ENCODE measurements at regions not wholly inside any gene's neighbourhood (a gene's known extent, or its start where the extent isn't known, plus 50 kb on each side); places are given as distances from the start of the nearest gene placed in this dataset.
A peak's percentile ranks its signal among the peaks of the same experiment; 100 is the strongest.

GRCh38 chr1:218810306-218810705 lies 363.4 kb upstream of the LYPLAL1 start:
- TF ChIP-seq CTCF (IDR thresholded peaks at IDR 0.05 in 8 of 11, conservative IDR thresholded peaks at IDR 0.05 in 3 of 11) = no peak
- no peak for TF ChIP-seq POLR2A (IDR thresholded peaks at IDR 0.05)
- no peak for TF ChIP-seq POLR2AphosphoS5 (IDR thresholded peaks at IDR 0.05)
- WGBS, 5 donors = 73 to 82% (median 80%) methylated on average over 3 of the region's 3 CpGs
- DNase-seq = no peak

GRCh38 chr1:218811497-218811896 lies 362.2 kb upstream of the LYPLAL1 start:
- no peaks in the 10 kb centered on the region for H3K36me3 ChIP-seq
- TF ChIP-seq POLR2AphosphoS5 (IDR thresholded peaks at IDR 0.05) (no peak), CTCF (IDR thresholded peaks at IDR 0.05 in 8 of 11, conservative IDR thresholded peaks at IDR 0.05 in 3 of 11) (no peak), POLR2A (IDR thresholded peaks at IDR 0.05) (no peak)
- H3K4me3 ChIP-seq = no peak overlapping the region
- 37 to 63% (median 47%) methylated on average over 1 of the region's 1 CpG for WGBS, 5 donors
- no peak for DNase-seq
- peak overlapping the region in 2 of 8 donors; percentile 45 to 48 for H3K27ac ChIP-seq
- H3K4me1 ChIP-seq = no peaks in the 10 kb centered on the region
- intact Hi-C loops (cut with DNase I; ENCODE audit: low total_unique reads) = no loop called here
- H3K27me3 ChIP-seq (replicated peaks in 1 of 7) = no peaks in the 10 kb centered on the region
- no peaks in the 10 kb centered on the region for H3K9me3 ChIP-seq

More at GRCh38 chr1:218810306-218810705, 363.4 kb upstream of the LYPLAL1 start:
- Histone ChIP-seq H3K36me3 (no peaks in the 10 kb centered on the region), H3K4me3 (no peak overlapping the region), H3K27me3 (replicated peaks in 1 of 7) (no peaks in the 10 kb centered on the region), H3K27ac (no peak overlapping the region), H3K4me1 (no peaks in the 10 kb centered on the region), H3K9me3 (no peaks in the 10 kb centered on the region)
- intact Hi-C loops (cut with DNase I; ENCODE audit: low total_unique reads) = no loop called here

GRCh38 chr1:218812360-218812759 lies 361.3 kb upstream of the LYPLAL1 start:
- Histone ChIP-seq H3K36me3 (no peaks in the 10 kb centered on the region), H3K4me1 (no peaks in the 10 kb centered on the region), H3K27ac (no peak overlapping the region), H3K27me3 (replicated peaks in 1 of 7) (no peaks in the 10 kb centered on the region), H3K9me3 (no peaks in the 10 kb centered on the region), H3K4me3 (no peak overlapping the region)
- DNase-seq = no peak
- 83 to 93% (median 88%) methylated on average over 6 of the region's 6 CpGs for WGBS, 5 donors
- no peak for TF ChIP-seq CTCF (IDR thresholded peaks at IDR 0.05 in 8 of 11, conservative IDR thresholded peaks at IDR 0.05 in 3 of 11)
- TF ChIP-seq POLR2AphosphoS5 (IDR thresholded peaks at IDR 0.05) = no peak
- TF ChIP-seq POLR2A (IDR thresholded peaks at IDR 0.05) = no peak
- intact Hi-C loops (cut with DNase I; ENCODE audit: low total_unique reads) = no loop called here

- H3K36me3 ChIP-seq = no peaks in the 10 kb centered on the region
- no peaks in the 10 kb centered on the region for H3K27me3 ChIP-seq (replicated peaks in 1 of 7)
- H3K9me3 ChIP-seq = no peaks in the 10 kb centered on the region
- TF ChIP-seq POLR2AphosphoS5 (IDR thresholded peaks at IDR 0.05) (no peak), POLR2A (IDR thresholded peaks at IDR 0.05) (no peak), CTCF (IDR thresholded peaks at IDR 0.05 in 8 of 11, conservative IDR thresholded peaks at IDR 0.05 in 3 of 11) (no peak)
- intact Hi-C loops (cut with DNase I; ENCODE audit: low total_unique reads) = no loop called here
- H3K27ac ChIP-seq = no peak overlapping the region
- 64 to 84% (median 79%) methylated on average over 1 of the region's 1 CpG for WGBS, 5 donors
- no peaks in the 10 kb centered on the region for H3K4me1 ChIP-seq
- H3K4me3 ChIP-seq = no peak overlapping the region
- no peak for DNase-seq
Measured at GRCh38 chr1:218813237-218813636, 360.4 kb upstream of the LYPLAL1 start.
